ENCODE measurements at regions not wholly inside any gene's neighbourhood (a gene's known extent, or its start where the extent isn't known, plus 50 kb on each side); places are given as distances from the start of the nearest gene placed in this dataset.

DNA sequence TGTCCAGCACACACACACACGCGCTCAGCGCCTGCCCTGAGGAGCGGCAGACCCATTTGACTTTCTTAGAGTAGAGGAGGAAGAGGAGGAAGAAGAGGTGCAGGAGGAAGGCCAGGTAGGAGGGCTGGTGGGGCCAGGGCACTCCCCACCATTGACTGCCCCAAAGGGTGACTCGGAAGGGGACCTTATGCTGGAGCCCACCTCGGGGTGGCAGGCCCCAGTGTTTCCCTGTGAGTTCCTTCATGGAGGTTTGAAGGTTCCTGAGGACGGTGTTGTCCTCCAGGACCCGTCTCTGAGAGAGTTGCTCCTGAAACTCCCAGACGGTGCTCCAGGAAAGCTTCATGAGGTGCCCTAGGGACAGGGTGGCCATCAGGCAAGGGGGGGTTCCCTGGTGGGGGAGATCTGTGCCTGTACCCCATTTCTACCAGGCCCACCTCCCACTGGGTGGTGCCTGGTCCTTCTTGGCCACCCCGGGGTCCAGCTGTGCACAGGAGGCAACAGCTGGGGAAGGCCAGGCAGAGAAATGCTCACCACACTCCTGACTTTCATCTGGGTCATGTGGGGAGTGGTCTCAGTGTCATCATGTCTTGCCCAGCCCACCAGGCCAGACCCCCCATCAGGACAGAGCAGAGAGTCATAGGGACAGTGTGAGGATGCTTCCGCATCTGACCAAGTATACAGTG, 89.5 kb downstream of the TNFRSF13B start:
- no peaks in the 10 kb centered on the region for H3K36me3 Mint-ChIP-seq (ENCODE audit: unreplicated experiment)
- H3K27me3 Mint-ChIP-seq (ENCODE audit: unreplicated experiment): peaks cover 2% of the 10 kb centered on the region
- no peaks in the 10 kb centered on the region for H3K4me1 Mint-ChIP-seq (ENCODE audit: low read depth, unreplicated experiment)
- DNase-seq: no peak
- no peak overlapping the region for H3K27ac Mint-ChIP-seq (ENCODE audit: unreplicated experiment)
- TF ChIP-seq, protein P1, sequence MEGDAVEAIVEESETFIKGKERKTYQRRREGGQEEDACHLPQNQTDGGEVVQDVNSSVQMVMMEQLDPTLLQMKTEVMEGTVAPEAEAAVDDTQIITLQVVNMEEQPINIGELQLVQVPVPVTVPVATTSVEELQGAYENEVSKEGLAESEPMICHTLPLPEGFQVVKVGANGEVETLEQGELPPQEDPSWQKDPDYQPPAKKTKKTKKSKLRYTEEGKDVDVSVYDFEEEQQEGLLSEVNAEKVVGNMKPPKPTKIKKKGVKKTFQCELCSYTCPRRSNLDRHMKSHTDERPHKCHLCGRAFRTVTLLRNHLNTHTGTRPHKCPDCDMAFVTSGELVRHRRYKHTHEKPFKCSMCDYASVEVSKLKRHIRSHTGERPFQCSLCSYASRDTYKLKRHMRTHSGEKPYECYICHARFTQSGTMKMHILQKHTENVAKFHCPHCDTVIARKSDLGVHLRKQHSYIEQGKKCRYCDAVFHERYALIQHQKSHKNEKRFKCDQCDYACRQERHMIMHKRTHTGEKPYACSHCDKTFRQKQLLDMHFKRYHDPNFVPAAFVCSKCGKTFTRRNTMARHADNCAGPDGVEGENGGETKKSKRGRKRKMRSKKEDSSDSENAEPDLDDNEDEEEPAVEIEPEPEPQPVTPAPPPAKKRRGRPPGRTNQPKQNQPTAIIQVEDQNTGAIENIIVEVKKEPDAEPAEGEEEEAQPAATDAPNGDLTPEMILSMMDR (IDR thresholded peaks at IDR 0.05; ENCODE audit: partially characterized antibody, unreplicated experiment): no peak
- H3K9me3 Mint-ChIP-seq (ENCODE audit: unreplicated experiment): peaks cover 6% of the 10 kb centered on the region
- no peak overlapping the region for H3K4me3 Mint-ChIP-seq (ENCODE audit: unreplicated experiment)

DNA sequence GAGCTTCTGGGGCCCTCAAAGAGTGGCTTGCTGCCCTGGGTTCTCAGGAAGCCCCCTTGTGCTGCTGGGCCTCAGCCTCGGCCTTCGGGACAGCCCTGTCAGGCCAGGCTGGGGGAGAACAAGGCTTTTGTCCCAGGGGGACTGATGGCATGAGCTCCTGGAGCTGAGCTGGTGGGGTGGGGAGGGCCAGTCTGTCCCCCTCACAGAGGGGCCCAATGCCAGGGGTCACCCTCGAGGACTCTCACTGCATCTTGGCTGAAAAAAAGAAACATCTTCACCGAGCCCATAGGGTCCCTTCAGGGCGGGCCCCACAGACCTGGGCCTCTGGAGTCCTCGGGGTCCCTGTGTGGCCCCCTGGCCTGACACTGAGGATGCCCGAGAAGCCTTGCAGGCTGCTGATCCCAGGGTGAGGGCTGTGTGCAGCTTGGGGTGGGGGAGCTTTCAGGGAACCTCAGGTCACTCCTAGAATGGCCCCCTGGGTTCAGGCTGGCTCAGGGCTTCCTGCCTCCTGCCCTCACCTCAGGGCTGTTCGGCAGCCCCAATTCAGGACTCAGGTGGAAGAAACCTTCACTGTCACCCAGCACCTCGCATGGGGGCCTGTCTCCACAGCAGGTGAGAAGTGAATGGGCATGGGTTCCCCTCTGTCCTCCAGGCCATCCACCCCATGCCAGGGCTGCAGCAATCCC, 90.5 kb downstream of the TNFRSF13B start:
- H3K27me3 Mint-ChIP-seq (ENCODE audit: unreplicated experiment): peaks cover 2% of the 10 kb centered on the region
- H3K36me3 Mint-ChIP-seq (ENCODE audit: unreplicated experiment): no peaks in the 10 kb centered on the region
- TF ChIP-seq, protein P1 (IDR thresholded peaks at IDR 0.05; ENCODE audit: partially characterized antibody, unreplicated experiment): no peak
- H3K27ac Mint-ChIP-seq (ENCODE audit: unreplicated experiment): no peak overlapping the region
- no peaks in the 10 kb centered on the region for H3K4me1 Mint-ChIP-seq (ENCODE audit: low read depth, unreplicated experiment)
- H3K9me3 Mint-ChIP-seq (ENCODE audit: unreplicated experiment): peaks cover 4% of the 10 kb centered on the region
- no peak for DNase-seq
- no peak overlapping the region for H3K4me3 Mint-ChIP-seq (ENCODE audit: unreplicated experiment)

DNA sequence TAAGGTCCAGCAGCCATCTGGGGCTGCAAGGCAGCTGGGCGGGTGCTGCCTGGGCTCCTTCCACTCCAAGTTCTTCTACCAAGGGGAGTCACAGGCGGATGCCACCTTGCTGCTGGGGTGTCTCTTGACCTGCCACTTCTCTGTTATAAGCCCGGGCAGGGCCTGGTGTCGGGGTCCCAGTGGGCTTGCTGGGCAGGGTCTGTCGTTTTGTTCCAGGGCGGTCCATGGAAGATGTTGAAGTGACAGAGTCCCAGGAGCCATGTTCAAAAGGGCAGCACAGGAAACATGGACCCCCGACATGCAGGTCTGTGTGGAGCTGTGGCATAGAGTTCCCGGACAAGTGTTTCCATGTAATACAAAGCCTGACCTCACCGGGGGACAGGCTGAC, 91.1 kb downstream of the TNFRSF13B start:
- DNase-seq: no peak
- Mint-ChIP-seq H3K36me3 (ENCODE audit: unreplicated experiment) (no peaks in the 10 kb centered on the region), H3K4me1 (ENCODE audit: low read depth, unreplicated experiment) (no peaks in the 10 kb centered on the region), H3K27ac (ENCODE audit: unreplicated experiment) (no peak overlapping the region), H3K4me3 (ENCODE audit: unreplicated experiment) (no peak overlapping the region), H3K27me3 (ENCODE audit: unreplicated experiment) (peaks cover 2% of the 10 kb centered on the region), H3K9me3 (ENCODE audit: unreplicated experiment) (peaks cover 4% of the 10 kb centered on the region)
- TF ChIP-seq, protein P1 (IDR thresholded peaks at IDR 0.05; ENCODE audit: partially characterized antibody, unreplicated experiment): no peak

DNA sequence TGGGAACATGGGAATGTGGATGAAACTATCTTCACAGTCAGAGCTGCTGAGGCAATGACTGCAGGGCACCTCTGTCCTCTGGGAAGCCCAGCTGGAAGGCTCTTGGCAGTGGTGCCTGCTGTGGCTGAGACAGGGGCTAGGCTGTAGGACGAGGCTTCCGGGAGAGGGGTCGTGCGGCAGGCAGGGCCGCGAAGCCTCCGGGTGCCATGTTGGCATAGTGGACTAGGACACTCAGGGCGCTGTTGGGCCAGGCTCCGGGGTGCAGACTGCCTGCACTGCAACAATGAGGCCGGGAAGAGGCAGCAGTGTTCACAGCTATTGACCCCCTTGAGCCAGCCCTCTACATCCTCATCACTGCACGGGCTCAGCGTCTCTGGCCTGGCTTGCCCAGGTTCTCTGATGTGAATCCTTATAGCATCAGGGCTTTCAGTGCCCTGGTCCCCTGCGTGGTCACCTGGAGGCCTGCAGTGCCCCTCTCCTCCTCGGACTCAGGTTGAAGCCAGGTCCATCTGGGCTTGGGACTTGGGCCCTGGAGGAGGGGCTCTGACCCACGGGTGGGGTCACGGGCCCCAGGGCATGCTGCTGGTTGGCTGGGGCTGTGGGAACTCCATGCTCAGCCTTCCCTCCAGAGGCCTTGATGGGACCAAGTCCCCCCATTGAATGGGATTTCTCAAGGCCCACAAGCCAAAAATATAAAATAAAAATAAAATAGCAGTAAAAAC, 91.6 kb downstream of the TNFRSF13B start:
- Mint-ChIP-seq H3K4me1 (ENCODE audit: low read depth, unreplicated experiment) (no peaks in the 10 kb centered on the region), H3K36me3 (ENCODE audit: unreplicated experiment) (no peaks in the 10 kb centered on the region), H3K4me3 (ENCODE audit: unreplicated experiment) (no peak overlapping the region), H3K9me3 (ENCODE audit: unreplicated experiment) (peaks cover 4% of the 10 kb centered on the region), H3K27me3 (ENCODE audit: unreplicated experiment) (peaks cover 2% of the 10 kb centered on the region), H3K27ac (ENCODE audit: unreplicated experiment) (no peak overlapping the region)
- TF ChIP-seq, protein P1 (IDR thresholded peaks at IDR 0.05; ENCODE audit: partially characterized antibody, unreplicated experiment): no peak
- no peak for DNase-seq

DNA sequence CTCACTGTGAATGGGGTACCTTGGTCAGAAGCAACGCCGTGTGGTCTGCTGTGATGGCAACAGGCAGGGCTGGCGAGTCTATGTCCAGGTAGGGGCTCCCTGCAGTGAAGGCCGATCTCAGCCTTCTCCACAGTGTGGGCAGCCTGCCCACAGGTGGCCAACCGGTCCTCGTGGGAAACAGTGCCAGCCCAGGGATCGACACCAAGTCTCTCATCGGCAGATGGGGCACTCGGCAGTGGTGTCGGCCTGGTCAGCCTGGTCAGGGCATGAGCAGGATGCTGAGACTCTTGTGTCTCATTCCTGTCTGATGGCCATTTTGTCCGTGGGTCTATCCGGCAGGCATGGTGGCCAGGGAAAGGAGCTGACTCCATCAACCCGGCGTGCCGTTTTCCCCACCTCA, 92.2 kb downstream of the TNFRSF13B start:
- TF ChIP-seq, protein P1 (IDR thresholded peaks at IDR 0.05; ENCODE audit: partially characterized antibody, unreplicated experiment): no peak
- DNase-seq: no peak
- peaks cover 4% of the 10 kb centered on the region for H3K9me3 Mint-ChIP-seq (ENCODE audit: unreplicated experiment)
- H3K4me3 Mint-ChIP-seq (ENCODE audit: unreplicated experiment): no peak overlapping the region
- H3K27me3 Mint-ChIP-seq (ENCODE audit: unreplicated experiment): no peaks in the 10 kb centered on the region
- H3K27ac Mint-ChIP-seq (ENCODE audit: unreplicated experiment): no peak overlapping the region
- no peaks in the 10 kb centered on the region for H3K36me3 Mint-ChIP-seq (ENCODE audit: unreplicated experiment)
- no peaks in the 10 kb centered on the region for H3K4me1 Mint-ChIP-seq (ENCODE audit: low read depth, unreplicated experiment)

Measured in glutamatergic neuron (in vitro differentiated cells).